WTC11 (cell line): ENCODE measurements at regions not wholly inside any gene's neighbourhood (a gene's known extent, or its start where the extent isn't known, plus 50 kb on each side); places are given as distances from the start of the nearest gene placed in this dataset.

ENCODE experiments used
- CTCF ChIP-seq: fragments of 200-600 bp; IDR thresholded peaks from 2 replicates; pipeline ENCODE4 v1.8.0; 2022; ENCODE audit warnings: antibody characterized with exemption
- E2F1 ChIP-seq: sonication (generic); formaldehyde crosslinking; IDR thresholded peaks from 2 replicates; pipeline ENCODE4 v1.8.0; 2022; ENCODE audit warnings: mild to moderate bottlenecking, missing genetic modification reagents

- TF ChIP-seq E2F1 (CRISPR knock-in tag) (no peak), CTCF (no peak)
Observed at GRCh38 chr6:21395121-21395520, 198.4 kb upstream of the SOX4 start.
